ENCODE measurements at regions not wholly inside any gene's neighbourhood (a gene's known extent, or its start where the extent isn't known, plus 50 kb on each side); places are given as distances from the start of the nearest gene placed in this dataset.
"Not testable (repeated sequence)": the region's sequence is repeated elsewhere in the genome, so short reads cannot be mapped to it uniquely, and the experiment has no call there.

DNA sequence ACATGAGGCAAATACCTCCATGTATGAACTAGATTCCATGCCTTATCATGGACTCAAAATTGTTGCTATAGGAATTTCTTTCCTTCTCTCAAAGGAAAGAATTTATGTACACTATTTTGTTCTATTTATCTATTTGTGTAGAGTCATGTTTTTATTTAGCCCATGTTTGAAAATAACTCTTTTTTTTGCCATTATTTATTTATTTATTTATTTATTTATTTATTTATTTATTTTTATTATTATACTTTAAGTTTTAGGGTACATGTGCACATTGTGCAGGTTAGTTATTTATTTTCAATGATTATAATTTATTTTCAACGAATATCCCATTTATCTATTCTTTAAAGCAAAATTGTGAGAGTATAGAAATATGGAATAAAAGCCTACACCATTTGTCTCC lies 177.9 kb downstream of the MAGEE1 start:
- no peaks in the 10 kb centered on the region for H3K4me1 ChIP-seq (ENCODE audit: control insufficient read depth, insufficient read depth, low read length, poor library complexity, severe bottlenecking)
- no peaks in the 10 kb centered on the region for H3K9me3 ChIP-seq (ENCODE audit: control insufficient read depth, low read length)
- H3K27ac ChIP-seq (ENCODE audit: insufficient read depth, low read length, poor library complexity, severe bottlenecking) = no peak overlapping the region
- no peak overlapping the region for H3K4me3 ChIP-seq (ENCODE audit: insufficient read depth, low read depth, low read length, poor library complexity, severe bottlenecking)
- no peaks in the 10 kb centered on the region for H3K36me3 ChIP-seq (ENCODE audit: control insufficient read depth, insufficient read depth, low read length)
- no peak for DNase-seq
- H3K27me3 ChIP-seq (replicated peaks; ENCODE audit: control insufficient read depth, insufficient read depth, low read length, poor library complexity, severe bottlenecking) = no peaks in the 10 kb centered on the region

DNA sequence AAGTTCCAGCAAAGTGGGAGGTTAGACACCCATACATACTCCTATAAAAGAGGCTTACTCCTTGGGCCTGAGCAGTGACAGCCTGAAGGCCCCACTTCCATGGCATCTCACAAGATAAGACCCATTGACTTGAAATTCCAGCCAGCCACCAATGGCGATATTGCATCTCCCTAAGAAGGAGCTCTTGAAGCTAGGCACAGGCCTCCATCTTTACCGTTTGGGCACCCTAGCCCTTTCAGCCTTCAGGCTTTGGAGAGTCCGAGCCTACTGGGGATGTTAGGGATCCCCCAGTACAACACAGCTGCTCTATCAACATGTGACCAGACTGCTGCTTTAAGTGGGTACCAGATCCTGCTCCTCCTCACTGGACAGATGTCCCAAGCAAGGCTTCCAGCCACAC lies 189.5 kb downstream of the MAGEE1 start:
- Histone ChIP-seq H3K4me3 (ENCODE audit: insufficient read depth, low read depth, low read length, poor library complexity, severe bottlenecking) (no peak overlapping the region), H3K27ac (ENCODE audit: insufficient read depth, low read length, poor library complexity, severe bottlenecking) (no peak overlapping the region), H3K9me3 (ENCODE audit: control insufficient read depth, low read length) (no peaks in the 10 kb centered on the region), H3K27me3 (replicated peaks; ENCODE audit: control insufficient read depth, insufficient read depth, low read length, poor library complexity, severe bottlenecking) (no peaks in the 10 kb centered on the region), H3K4me1 (ENCODE audit: control insufficient read depth, insufficient read depth, low read length, poor library complexity, severe bottlenecking) (no peaks in the 10 kb centered on the region), H3K36me3 (ENCODE audit: control insufficient read depth, insufficient read depth, low read length) (no peaks in the 10 kb centered on the region)
- no peak for DNase-seq

DNA sequence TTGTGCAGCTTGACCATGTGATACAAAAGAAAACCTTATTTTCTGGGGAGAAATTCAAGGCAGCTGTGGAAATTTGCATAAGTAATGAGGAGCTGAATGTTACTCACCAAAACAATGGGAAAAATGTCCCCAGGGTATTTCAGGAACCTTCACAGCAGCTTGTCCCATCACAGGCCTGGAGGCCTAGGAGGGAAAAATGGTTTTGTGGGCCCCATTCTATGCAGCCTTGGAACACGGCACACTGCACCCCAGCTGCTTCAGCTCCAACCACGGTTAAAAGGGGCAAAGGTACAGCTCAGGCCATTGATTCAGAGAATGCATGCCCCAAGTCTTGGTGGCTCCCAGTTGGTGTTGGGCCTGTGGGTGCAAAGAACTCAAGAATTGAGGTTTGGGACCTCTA lies 216.1 kb downstream of the MAGEE1 start:
- H3K27me3 ChIP-seq (replicated peaks; ENCODE audit: control insufficient read depth, insufficient read depth, low read length, poor library complexity, severe bottlenecking) = no peaks in the 10 kb centered on the region
- no peaks in the 10 kb centered on the region for H3K4me1 ChIP-seq (ENCODE audit: control insufficient read depth, insufficient read depth, low read length, poor library complexity, severe bottlenecking)
- H3K36me3 ChIP-seq (ENCODE audit: control insufficient read depth, insufficient read depth, low read length) = no peaks in the 10 kb centered on the region
- no peak overlapping the region for H3K27ac ChIP-seq (ENCODE audit: insufficient read depth, low read length, poor library complexity, severe bottlenecking)
- H3K4me3 ChIP-seq (ENCODE audit: insufficient read depth, low read depth, low read length, poor library complexity, severe bottlenecking) = no peak overlapping the region
- no peaks in the 10 kb centered on the region for H3K9me3 ChIP-seq (ENCODE audit: control insufficient read depth, low read length)
- no peak for DNase-seq

DNA sequence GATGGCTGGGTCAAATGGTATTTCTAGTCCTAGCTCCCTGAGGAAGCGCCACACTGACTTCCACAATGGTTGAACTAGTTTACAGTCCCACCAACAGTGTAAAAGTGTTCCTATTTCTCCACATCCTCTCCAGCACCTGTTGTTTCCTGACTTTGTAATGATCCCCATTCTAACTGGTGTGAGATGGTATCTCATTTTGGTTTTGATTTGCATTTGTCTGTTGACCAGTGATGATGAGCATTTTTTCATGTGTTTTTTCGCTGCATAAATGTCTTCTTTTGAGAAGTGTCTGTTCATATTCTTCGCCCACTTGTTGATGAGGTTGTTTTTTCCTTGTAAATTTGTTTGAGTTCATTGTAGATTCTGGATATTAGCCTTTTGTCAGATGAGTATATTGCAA lies 223.9 kb downstream of the MAGEE1 start:
- not testable (repeated sequence) for H3K27me3 ChIP-seq (replicated peaks; ENCODE audit: control insufficient read depth, insufficient read depth, low read length, poor library complexity, severe bottlenecking)

DNA sequence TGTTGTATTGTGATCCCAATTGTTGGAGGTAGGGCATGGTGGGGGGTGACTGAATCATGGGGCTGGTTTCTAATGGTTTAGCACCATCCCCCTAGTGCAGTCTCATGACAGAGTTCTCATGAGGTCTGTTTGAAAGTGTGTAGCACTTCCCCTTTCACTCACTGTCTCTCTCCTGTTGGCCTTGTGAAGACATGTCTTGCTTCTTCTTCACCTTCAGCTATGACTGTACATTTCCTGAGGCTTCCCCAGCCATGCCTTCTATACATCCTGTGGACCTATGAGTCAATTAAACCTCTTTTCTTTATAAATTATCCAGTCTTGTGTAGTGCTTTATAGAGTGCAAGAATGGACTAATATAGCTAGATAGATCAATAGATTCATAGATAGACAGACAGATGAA lies 230.0 kb downstream of the MAGEE1 start:
- no peaks in the 10 kb centered on the region for H3K9me3 ChIP-seq (ENCODE audit: control insufficient read depth, low read length)
- H3K4me1 ChIP-seq (ENCODE audit: control insufficient read depth, insufficient read depth, low read length, poor library complexity, severe bottlenecking) = no peaks in the 10 kb centered on the region
- no peak for DNase-seq
- no peak overlapping the region for H3K4me3 ChIP-seq (ENCODE audit: insufficient read depth, low read depth, low read length, poor library complexity, severe bottlenecking)
- no peaks in the 10 kb centered on the region for H3K36me3 ChIP-seq (ENCODE audit: control insufficient read depth, insufficient read depth, low read length)
- H3K27ac ChIP-seq (ENCODE audit: insufficient read depth, low read length, poor library complexity, severe bottlenecking) = no peak overlapping the region
- no peaks in the 10 kb centered on the region for H3K27me3 ChIP-seq (replicated peaks; ENCODE audit: control insufficient read depth, insufficient read depth, low read length, poor library complexity, severe bottlenecking)

More for the DNA sequence above, 223.9 kb downstream of the MAGEE1 start:
- not testable (repeated sequence) for H3K4me3 ChIP-seq (ENCODE audit: insufficient read depth, low read depth, low read length, poor library complexity, severe bottlenecking); DNase-seq; H3K4me1 ChIP-seq (ENCODE audit: control insufficient read depth, insufficient read depth, low read length, poor library complexity, severe bottlenecking); H3K27ac ChIP-seq (ENCODE audit: insufficient read depth, low read length, poor library complexity, severe bottlenecking); H3K36me3 ChIP-seq (ENCODE audit: control insufficient read depth, insufficient read depth, low read length); H3K9me3 ChIP-seq (ENCODE audit: control insufficient read depth, low read length)
